CD8-positive, alpha-beta memory T cell (primary cell): ENCODE measurements at regions not wholly inside any gene's neighbourhood (a gene's known extent, or its start where the extent isn't known, plus 50 kb on each side); places are given as distances from the start of the nearest gene placed in this dataset.

Source experiments
- CTCF ChIA-PET: fragments of 350-600 bp; sonication (Branson Sonifier 250); formaldehyde crosslinking; loops from one replicate; lab custom pipeline; 2021; ENCODE audit warnings: antibody characterized with exemption; lab: Charles Lee
- POLR2A ChIA-PET: fragments of 350-600 bp; sonication (Branson Sonifier 250); formaldehyde crosslinking; loops from one replicate; lab custom pipeline; 2021; ENCODE audit warnings: antibody characterized with exemption; lab: Charles Lee
- DNase-seq, 5 donors: peaks; one replicate each; pipeline versions ENCODE4 v3.0.0 to v3.0.0-alpha.2; 2020 to 2022; ENCODE audit warnings: mixed read lengths in 1 of 5
- H3K27ac ChIP-seq: one replicate; pipeline ENCODE4 v1.7.0; 2013; ENCODE audit warnings: low read depth, mild to moderate bottlenecking, low read length, moderate library complexity
- H3K27me3 ChIP-seq: 2 replicates; pipeline ENCODE4 v1.7.0; 2013; ENCODE audit warnings: low read length, mild to moderate bottlenecking; ENCODE audit not compliant: insufficient read depth, poor library complexity, severe bottlenecking
- H3K36me3 ChIP-seq: 2 replicates; pipeline ENCODE4 v1.7.0; 2013; ENCODE audit warnings: mild to moderate bottlenecking, low read length, moderate library complexity; ENCODE audit not compliant: insufficient read depth
- H3K4me1 ChIP-seq: 2 replicates; pipeline ENCODE4 v1.7.0; 2013; ENCODE audit warnings: mild to moderate bottlenecking, low read length, moderate library complexity; ENCODE audit not compliant: insufficient read depth
- H3K4me3 ChIP-seq: 2 replicates; pipeline ENCODE4 v1.7.0; 2013; ENCODE audit warnings: mild to moderate bottlenecking, low read length
- H3K9me3 ChIP-seq: 2 replicates; pipeline ENCODE4 v1.7.0; 2013; ENCODE audit warnings: mild to moderate bottlenecking, low read length
- H3K27ac Mint-ChIP-seq, 8 donors: one replicate each; pipeline ENCODE4 v1.8.0; 2020 to 2021; ENCODE audit warnings: mixed read lengths in 8 of 8, mild to moderate bottlenecking in 6 of 8, inconsistent platforms in 3 of 8, moderate library complexity in 3 of 8
- H3K27me3 Mint-ChIP-seq, 2 donors: one replicate each; pipeline ENCODE4 v1.8.0; 2020 to 2021; ENCODE audit warnings: mixed read lengths in 2 of 2, mild to moderate bottlenecking in 1 of 2, moderate library complexity in 1 of 2
- H3K36me3 Mint-ChIP-seq, 3 donors: one replicate each; pipeline ENCODE4 v1.8.0; 2020 to 2021; ENCODE audit warnings: mixed read lengths in 3 of 3, inconsistent platforms in 1 of 3, mild to moderate bottlenecking in 1 of 3
- H3K4me1 Mint-ChIP-seq, 3 donors: one replicate each; pipeline ENCODE4 v1.8.0; 2020 to 2021; ENCODE audit warnings: mixed read lengths in 3 of 3, inconsistent platforms in 1 of 3, mild to moderate bottlenecking in 1 of 3
- H3K4me3 Mint-ChIP-seq, 7 donors: one replicate each; pipeline ENCODE4 v1.8.0; 2020 to 2021; ENCODE audit warnings: mixed read lengths in 7 of 7, mild to moderate bottlenecking in 6 of 7, moderate library complexity in 4 of 7, inconsistent platforms in 2 of 7
- H3K9me3 Mint-ChIP-seq, 5 donors: one replicate each; pipeline ENCODE4 v1.8.0; 2020 to 2022; ENCODE audit warnings: mixed read lengths in 5 of 5, mild to moderate bottlenecking in 3 of 5, moderate library complexity in 2 of 5, inconsistent platforms in 1 of 5

DNA sequence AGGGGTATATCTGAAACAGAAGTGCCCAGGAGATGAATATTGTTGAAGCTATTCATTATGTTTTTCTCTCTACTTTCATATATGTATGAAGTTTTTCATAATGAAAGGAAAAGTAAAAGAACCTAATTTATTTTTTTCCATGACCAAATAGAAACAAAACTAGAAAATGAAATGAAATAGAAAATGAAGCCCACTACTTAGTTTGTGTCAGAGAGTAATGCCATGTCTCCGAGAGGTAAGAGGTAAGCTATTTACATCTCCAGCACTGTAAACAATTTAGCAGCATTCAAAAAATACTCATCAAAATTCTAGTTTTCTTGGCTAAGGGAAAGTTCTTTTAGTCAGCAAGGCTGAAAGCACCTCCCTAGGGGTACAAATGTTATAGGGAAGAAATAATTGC lies 238.6 kb downstream of the PTH2R start:
- no peak overlapping the region for H3K27ac Mint-ChIP-seq
- H3K9me3 ChIP-seq = no peaks in the 10 kb centered on the region
- H3K36me3 ChIP-seq = no peaks in the 10 kb centered on the region
- no peaks in the 10 kb centered on the region for H3K27me3 Mint-ChIP-seq
- H3K4me1 ChIP-seq = no peaks in the 10 kb centered on the region
- DNase-seq = no peak
- H3K27me3 ChIP-seq = no peaks in the 10 kb centered on the region
- no peak overlapping the region for H3K27ac ChIP-seq
- ChIA-PET POLR2A (no interaction called here), CTCF (no interaction called here)
- H3K36me3 Mint-ChIP-seq = no peaks in the 10 kb centered on the region
- H3K4me1 Mint-ChIP-seq = no peaks in the 10 kb centered on the region
- no peak overlapping the region for H3K4me3 Mint-ChIP-seq
- H3K4me3 ChIP-seq = no peak overlapping the region
- peaks cover 0 to 5% (median 2%) of the 10 kb centered on the region in 5 donors for H3K9me3 Mint-ChIP-seq

GRCh38 chr2:208648368-208648767 lies 241.8 kb downstream of the PTH2R start:
- Histone ChIP-seq H3K4me1 (no peaks in the 10 kb centered on the region), H3K27ac (no peak overlapping the region), H3K36me3 (no peaks in the 10 kb centered on the region), H3K9me3 (no peaks in the 10 kb centered on the region), H3K4me3 (no peak overlapping the region), H3K27me3 (no peaks in the 10 kb centered on the region)
- no peaks in the 10 kb centered on the region for H3K36me3 Mint-ChIP-seq
- H3K4me1 Mint-ChIP-seq = no peaks in the 10 kb centered on the region
- no peak overlapping the region for H3K27ac Mint-ChIP-seq
- no peak for DNase-seq
- H3K9me3 Mint-ChIP-seq = peaks cover 0 to 5% (median 4%) of the 10 kb centered on the region in 5 donors
- ChIA-PET CTCF (no interaction called here), POLR2A (no interaction called here)
- H3K4me3 Mint-ChIP-seq = no peak overlapping the region
- H3K27me3 Mint-ChIP-seq = no peaks in the 10 kb centered on the region

- Histone ChIP-seq H3K27ac (no peak overlapping the region), H3K9me3 (no peaks in the 10 kb centered on the region), H3K4me1 (no peaks in the 10 kb centered on the region), H3K36me3 (no peaks in the 10 kb centered on the region), H3K4me3 (no peak overlapping the region), H3K27me3 (no peaks in the 10 kb centered on the region)
- no peaks in the 10 kb centered on the region for H3K27me3 Mint-ChIP-seq
- CTCF ChIA-PET = no interaction called here
- H3K36me3 Mint-ChIP-seq = no peaks in the 10 kb centered on the region
- H3K4me3 Mint-ChIP-seq = no peak overlapping the region
- H3K27ac Mint-ChIP-seq = no peak overlapping the region
- POLR2A ChIA-PET = no interaction called here
- H3K9me3 Mint-ChIP-seq = peaks cover 0 to 7% (median 3%) of the 10 kb centered on the region in 5 donors
- H3K4me1 Mint-ChIP-seq = no peaks in the 10 kb centered on the region
- DNase-seq = no peak
These were observed 246.8 kb downstream of the PTH2R start for GRCh38 chr2:208653383-208653782.

GRCh38 chr2:208654056-208654455 lies 247.5 kb downstream of the PTH2R start:
- H3K4me1 ChIP-seq = no peaks in the 10 kb centered on the region
- H3K27ac ChIP-seq = no peak overlapping the region
- H3K36me3 ChIP-seq = no peaks in the 10 kb centered on the region
- Mint-ChIP-seq H3K27ac (no peak overlapping the region), H3K36me3 (no peaks in the 10 kb centered on the region), H3K27me3 (no peaks in the 10 kb centered on the region), H3K4me1 (no peaks in the 10 kb centered on the region), H3K4me3 (no peak overlapping the region), H3K9me3 (peaks cover 0 to 7% (median 3%) of the 10 kb centered on the region in 5 donors)
- no peaks in the 10 kb centered on the region for H3K9me3 ChIP-seq
- ChIA-PET CTCF (no interaction called here), POLR2A (no interaction called here)
- DNase-seq = no peak
- no peaks in the 10 kb centered on the region for H3K27me3 ChIP-seq
- no peak overlapping the region for H3K4me3 ChIP-seq

- Mint-ChIP-seq H3K27ac (no peak overlapping the region), H3K9me3 (peaks cover 2 to 9% (median 5%) of the 10 kb centered on the region in 5 donors), H3K4me3 (no peak overlapping the region), H3K36me3 (no peaks in the 10 kb centered on the region), H3K27me3 (no peaks in the 10 kb centered on the region), H3K4me1 (no peaks in the 10 kb centered on the region)
- POLR2A ChIA-PET = no interaction called here
- H3K4me3 ChIP-seq = no peak overlapping the region
- H3K36me3 ChIP-seq = no peaks in the 10 kb centered on the region
- H3K27me3 ChIP-seq = no peaks in the 10 kb centered on the region
- no peaks in the 10 kb centered on the region for H3K4me1 ChIP-seq
- H3K9me3 ChIP-seq = no peaks in the 10 kb centered on the region
- DNase-seq = no peak
- CTCF ChIA-PET = no interaction called here
- H3K27ac ChIP-seq = no peak overlapping the region
These were observed 250.9 kb downstream of the PTH2R start for GRCh38 chr2:208657468-208657867.

DNA sequence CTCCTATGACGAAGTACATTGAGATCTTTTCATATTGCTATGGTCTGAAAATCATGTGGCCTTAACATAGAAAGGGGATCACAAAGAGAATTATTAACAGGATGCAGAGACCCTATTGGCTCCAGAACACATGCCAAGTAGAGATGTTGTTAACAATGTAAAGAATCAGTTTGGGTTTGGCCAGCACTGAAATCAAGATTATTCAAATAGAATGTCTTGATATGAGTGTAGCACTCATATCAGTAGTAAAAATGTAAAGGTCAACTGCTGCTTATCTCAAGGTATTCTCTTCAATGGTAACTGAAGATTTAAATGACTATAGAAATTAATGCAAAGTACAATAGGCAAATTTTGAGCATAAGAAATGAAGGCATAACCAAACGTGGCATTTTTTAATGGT lies 262.8 kb downstream of the PTH2R start:
- Mint-ChIP-seq H3K27ac (no peak overlapping the region), H3K4me1 (no peaks in the 10 kb centered on the region), H3K4me3 (no peak overlapping the region), H3K27me3 (no peaks in the 10 kb centered on the region), H3K36me3 (no peaks in the 10 kb centered on the region), H3K9me3 (peaks cover 0 to 3% (median 0%) of the 10 kb centered on the region in 5 donors)
- Histone ChIP-seq H3K4me1 (no peaks in the 10 kb centered on the region), H3K4me3 (no peak overlapping the region), H3K27ac (no peak overlapping the region), H3K36me3 (no peaks in the 10 kb centered on the region), H3K9me3 (no peaks in the 10 kb centered on the region), H3K27me3 (no peaks in the 10 kb centered on the region)
- POLR2A ChIA-PET = no interaction called here
- DNase-seq = no peak
- CTCF ChIA-PET = no interaction called here

GRCh38 chr2:208671284-208671683 lies 264.7 kb downstream of the PTH2R start:
- Mint-ChIP-seq H3K36me3 (no peaks in the 10 kb centered on the region), H3K27me3 (no peaks in the 10 kb centered on the region), H3K9me3 (peaks cover 0 to 9% (median 0%) of the 10 kb centered on the region in 5 donors), H3K4me1 (no peaks in the 10 kb centered on the region), H3K27ac (no peak overlapping the region), H3K4me3 (no peak overlapping the region)
- no peak overlapping the region for H3K27ac ChIP-seq
- no peaks in the 10 kb centered on the region for H3K27me3 ChIP-seq
- ChIA-PET POLR2A (no interaction called here), CTCF (no interaction called here)
- H3K4me3 ChIP-seq = no peak overlapping the region
- no peaks in the 10 kb centered on the region for H3K4me1 ChIP-seq
- H3K9me3 ChIP-seq = no peaks in the 10 kb centered on the region
- no peaks in the 10 kb centered on the region for H3K36me3 ChIP-seq
- DNase-seq = no peak

DNA sequence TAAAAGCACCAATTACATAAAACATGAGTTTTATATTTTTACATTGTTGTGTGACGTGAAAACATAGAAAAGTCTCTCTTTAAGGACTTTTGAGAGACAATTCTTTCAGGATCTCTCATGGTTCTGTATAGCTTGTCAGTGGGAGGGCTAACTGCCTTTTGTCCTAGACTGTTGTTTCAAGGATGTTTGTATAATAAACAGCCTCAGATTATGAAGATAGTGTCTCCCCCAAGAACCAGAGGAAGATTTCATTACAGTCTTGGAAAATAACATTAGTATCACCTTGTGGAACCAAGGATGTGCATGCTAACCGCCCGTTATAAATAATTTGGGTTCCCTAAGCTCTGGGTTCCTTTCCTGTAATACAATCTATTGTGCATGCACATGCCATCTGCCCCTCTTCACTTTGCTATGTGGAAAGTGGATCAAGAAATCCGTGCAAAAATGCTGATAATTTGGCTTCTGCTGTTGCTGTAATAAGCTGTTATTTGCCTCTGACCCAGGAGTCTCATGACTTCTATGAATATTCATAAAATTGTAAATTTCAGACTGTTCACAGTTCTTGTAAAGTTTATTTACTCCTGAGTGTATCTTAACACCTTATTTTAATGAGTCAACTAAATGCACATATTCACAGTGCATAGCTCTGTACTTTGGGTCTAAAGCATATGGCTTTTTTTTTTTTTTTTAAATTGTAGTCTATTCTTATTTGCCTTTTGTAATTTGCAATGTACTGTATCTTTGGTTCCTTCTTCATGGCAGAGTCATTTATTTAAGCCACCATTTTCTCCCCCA lies 265.5 kb downstream of the PTH2R start:
- no peak overlapping the region for H3K4me3 Mint-ChIP-seq
- no peaks in the 10 kb centered on the region for H3K27me3 Mint-ChIP-seq
- CTCF ChIA-PET = no interaction called here
- no peak for DNase-seq
- H3K27ac ChIP-seq = no peak overlapping the region
- H3K9me3 Mint-ChIP-seq = peaks cover 0 to 12% (median 0%) of the 10 kb centered on the region in 5 donors
- no peaks in the 10 kb centered on the region for H3K27me3 ChIP-seq
- no peaks in the 10 kb centered on the region for H3K36me3 Mint-ChIP-seq
- no peaks in the 10 kb centered on the region for H3K9me3 ChIP-seq
- H3K36me3 ChIP-seq = no peaks in the 10 kb centered on the region
- H3K4me1 Mint-ChIP-seq = no peaks in the 10 kb centered on the region
- H3K4me3 ChIP-seq = no peak overlapping the region
- no peaks in the 10 kb centered on the region for H3K4me1 ChIP-seq
- POLR2A ChIA-PET = no interaction called here
- H3K27ac Mint-ChIP-seq = no peak overlapping the region
